DOHH2 (cell line): ENCODE measurements at regions not wholly inside any gene's neighbourhood (a gene's known extent, or its start where the extent isn't known, plus 50 kb on each side); places are given as distances from the start of the nearest gene placed in this dataset.

Experiments
- H3F3A ChIP-seq: fragments of 200-600 bp; sonication (generic), shearing (Covaris generic); 2 replicates; pipeline ENCODE4 v1.6.0; 2016; ENCODE audit warnings: antibody characterized with exemption, mild to moderate bottlenecking; ENCODE audit not compliant: control insufficient read depth, insufficient read depth
- H3K27ac ChIP-seq: fragments of 200-600 bp; sonication (generic); 2 replicates; pipeline ENCODE4 v1.5.1; 2014; ENCODE audit warnings: low read depth, mild to moderate bottlenecking, low read length, moderate library complexity
- H3K27me3 ChIP-seq: fragments of 200-600 bp; sonication (generic); 2 replicates; pipeline ENCODE4 v1.6.1; 2014; ENCODE audit warnings: mild to moderate bottlenecking, low read length, mixed read lengths; ENCODE audit not compliant: control insufficient read depth
- H3K36me3 ChIP-seq: fragments of 200-600 bp; sonication (generic); 2 replicates; pipeline ENCODE4 v1.6.1; 2014; ENCODE audit warnings: mild to moderate bottlenecking, low read length, moderate library complexity, mixed read lengths; ENCODE audit not compliant: control insufficient read depth
- H3K4me1 ChIP-seq: fragments of 200-600 bp; sonication (generic); 2 replicates; pipeline ENCODE4 v1.6.1; 2014; ENCODE audit warnings: mild to moderate bottlenecking, low read length, mixed read lengths; ENCODE audit not compliant: control insufficient read depth
- H3K4me2 ChIP-seq: fragments of 200-600 bp; sonication (generic); 2 replicates; pipeline ENCODE4 v1.6.0; 2014; ENCODE audit warnings: mild to moderate bottlenecking, low read length, moderate library complexity
- H3K4me3 ChIP-seq: fragments of 200-600 bp; sonication (generic); 2 replicates; pipeline ENCODE4 v1.5.1; 2014; ENCODE audit warnings: mild to moderate bottlenecking, low read length, mixed read lengths
- H3K79me2 ChIP-seq: fragments of 200-600 bp; sonication (generic); 2 replicates; pipeline ENCODE4 v1.6.1; 2014; ENCODE audit warnings: mild to moderate bottlenecking, low read length, mixed read lengths; ENCODE audit not compliant: control insufficient read depth
- H3K9me2 ChIP-seq: fragments of 200-600 bp; sonication (generic); replicated peaks from 2 replicates; pipeline ENCODE4 v1.6.1; 2014; ENCODE audit warnings: mild to moderate bottlenecking, low read length, mixed read lengths; ENCODE audit not compliant: control insufficient read depth
- H3K9me3 ChIP-seq: fragments of 200-600 bp; sonication (generic); 2 replicates; pipeline ENCODE4 v1.6.1; 2014; ENCODE audit warnings: antibody characterized with exemption, low read length, mixed read lengths; ENCODE audit not compliant: control insufficient read depth, insufficient read depth
- H4K20me1 ChIP-seq: fragments of 200-600 bp; sonication (generic); 2 replicates; pipeline ENCODE4 v1.6.0; 2014; ENCODE audit warnings: low read depth, mild to moderate bottlenecking, antibody characterized with exemption, low read length, moderate library complexity; ENCODE audit not compliant: control insufficient read depth, insufficient read depth
- EZH2phosphoT487 ChIP-seq: fragments of 200-600 bp; sonication (generic); IDR thresholded peaks from 2 replicates; pipeline ENCODE4 v1.6.1; 2017; ENCODE audit warnings: borderline replicate concordance, mild to moderate bottlenecking, antibody characterized with exemption, low read length, moderate library complexity, mixed read lengths
- TF ChIP-seq, protein P1 (sequence below): fragments of 200-600 bp; sonication (generic); IDR thresholded peaks from one replicate; pipeline ENCODE4 v1.5.1; 2014; ENCODE audit warnings: antibody characterized with exemption, mild to moderate bottlenecking, low read depth, low read length; ENCODE audit not compliant: poor library complexity, severe bottlenecking

- Histone ChIP-seq H3K9me3 (no peaks in the 10 kb centered on the region), H3K27ac (no peak overlapping the region), H3K4me2 (no peak overlapping the region), H3K4me3 (no peak overlapping the region), H3K4me1 (0 out of 2 replicates have a peak, but pooled peaks cover 5% of the 10 kb centered on the region), H4K20me1 (no peaks in the 10 kb centered on the region), H3K27me3 (no peaks in the 10 kb centered on the region), H3K9me2 (no peaks in the 10 kb centered on the region), H3F3A (no peaks in the 10 kb centered on the region), H3K79me2 (no peaks in the 10 kb centered on the region), H3K36me3 (no peaks in the 10 kb centered on the region)
- TF ChIP-seq EZH2phosphoT487 = no peak
- TF ChIP-seq, protein P1, sequence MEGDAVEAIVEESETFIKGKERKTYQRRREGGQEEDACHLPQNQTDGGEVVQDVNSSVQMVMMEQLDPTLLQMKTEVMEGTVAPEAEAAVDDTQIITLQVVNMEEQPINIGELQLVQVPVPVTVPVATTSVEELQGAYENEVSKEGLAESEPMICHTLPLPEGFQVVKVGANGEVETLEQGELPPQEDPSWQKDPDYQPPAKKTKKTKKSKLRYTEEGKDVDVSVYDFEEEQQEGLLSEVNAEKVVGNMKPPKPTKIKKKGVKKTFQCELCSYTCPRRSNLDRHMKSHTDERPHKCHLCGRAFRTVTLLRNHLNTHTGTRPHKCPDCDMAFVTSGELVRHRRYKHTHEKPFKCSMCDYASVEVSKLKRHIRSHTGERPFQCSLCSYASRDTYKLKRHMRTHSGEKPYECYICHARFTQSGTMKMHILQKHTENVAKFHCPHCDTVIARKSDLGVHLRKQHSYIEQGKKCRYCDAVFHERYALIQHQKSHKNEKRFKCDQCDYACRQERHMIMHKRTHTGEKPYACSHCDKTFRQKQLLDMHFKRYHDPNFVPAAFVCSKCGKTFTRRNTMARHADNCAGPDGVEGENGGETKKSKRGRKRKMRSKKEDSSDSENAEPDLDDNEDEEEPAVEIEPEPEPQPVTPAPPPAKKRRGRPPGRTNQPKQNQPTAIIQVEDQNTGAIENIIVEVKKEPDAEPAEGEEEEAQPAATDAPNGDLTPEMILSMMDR = no peak
These were observed 167.9 kb upstream of the CBLB start for GRCh38 chr3:106036696-106037095.

GRCh38 chr3:106047221-106047620, 178.4 kb upstream of the CBLB start:
- no peak overlapping the region for H3K4me3 ChIP-seq
- H3K27ac ChIP-seq = no peak overlapping the region
- H3K9me3 ChIP-seq = no peaks in the 10 kb centered on the region
- H3K9me2 ChIP-seq = no peaks in the 10 kb centered on the region
- no peaks in the 10 kb centered on the region for H4K20me1 ChIP-seq
- no peaks in the 10 kb centered on the region for H3K36me3 ChIP-seq
- H3K4me1 ChIP-seq = no peaks in the 10 kb centered on the region
- H3K27me3 ChIP-seq = no peaks in the 10 kb centered on the region
- no peaks in the 10 kb centered on the region for H3K79me2 ChIP-seq
- no peak overlapping the region for H3K4me2 ChIP-seq
- no peak for TF ChIP-seq EZH2phosphoT487
- TF ChIP-seq, protein P1 = no peak
- no peaks in the 10 kb centered on the region for H3F3A ChIP-seq

- Histone ChIP-seq H3K79me2 (no peaks in the 10 kb centered on the region), H3K4me3 (no peak overlapping the region), H3K27ac (no peak overlapping the region), H3K9me3 (no peaks in the 10 kb centered on the region), H3F3A (no peaks in the 10 kb centered on the region), H3K4me1 (no peaks in the 10 kb centered on the region), H3K36me3 (no peaks in the 10 kb centered on the region), H3K9me2 (no peaks in the 10 kb centered on the region), H4K20me1 (no peaks in the 10 kb centered on the region), H3K4me2 (no peak overlapping the region), H3K27me3 (no peaks in the 10 kb centered on the region)
- TF ChIP-seq, protein P1 = no peak
- no peak for TF ChIP-seq EZH2phosphoT487
These were observed 180.2 kb upstream of the CBLB start for GRCh38 chr3:106048946-106049481.
